GM10248 (cell line): ENCODE measurements at regions not wholly inside any gene's neighbourhood (a gene's known extent, or its start where the extent isn't known, plus 50 kb on each side); places are given as distances from the start of the nearest gene placed in this dataset.

Source experiments
- CTCF ChIA-PET: fragments of 300-600 bp; sonication (Branson Sonifier 250); formaldehyde crosslinking; extraction: SDS; loops from one replicate; lab custom pipeline; 2021; ENCODE audit warnings: antibody characterized with exemption; lab: Yijun Ruan, JAX
- POLR2A ChIA-PET: fragments of 350-650 bp; sonication (Branson Sonifier 250); formaldehyde crosslinking; extraction: SDS; loops from one replicate; lab custom pipeline; 2020; ENCODE audit warnings: antibody characterized with exemption; lab: Yijun Ruan, JAX
- DNase-seq: peaks from one replicate; pipeline ENCODE4 v3.0.0; 2012; ENCODE audit errors: extremely low spot score
- TF ChIP-seq, protein P1 (sequence below): IDR thresholded peaks from 2 replicates; pipeline ENCODE4 v1.5.1; 2012; ENCODE audit warnings: mild to moderate bottlenecking, low read depth; ENCODE audit errors: extremely low read depth, missing control alignments, control extremely low read depth

DNA sequence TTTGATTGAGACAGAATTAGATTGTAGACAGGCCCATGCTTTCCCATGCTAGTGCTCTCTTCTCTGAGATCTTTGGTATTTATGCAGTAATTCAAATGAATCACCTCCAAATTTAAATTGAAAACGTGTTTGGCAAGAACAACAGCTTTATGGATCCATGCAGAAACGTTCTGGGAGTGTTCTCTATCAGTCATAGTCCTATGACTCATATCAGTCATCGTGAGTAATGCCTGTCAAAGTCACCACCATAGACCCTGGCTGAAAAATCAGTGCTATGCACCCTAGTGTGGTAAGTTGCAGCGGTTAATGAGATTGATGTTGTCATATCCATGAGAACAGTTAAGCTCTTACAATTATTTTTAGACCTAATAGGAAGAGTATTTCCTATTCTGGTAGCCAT lies 90.1 kb upstream of the FOXG1 start:
- TF ChIP-seq, protein P1, sequence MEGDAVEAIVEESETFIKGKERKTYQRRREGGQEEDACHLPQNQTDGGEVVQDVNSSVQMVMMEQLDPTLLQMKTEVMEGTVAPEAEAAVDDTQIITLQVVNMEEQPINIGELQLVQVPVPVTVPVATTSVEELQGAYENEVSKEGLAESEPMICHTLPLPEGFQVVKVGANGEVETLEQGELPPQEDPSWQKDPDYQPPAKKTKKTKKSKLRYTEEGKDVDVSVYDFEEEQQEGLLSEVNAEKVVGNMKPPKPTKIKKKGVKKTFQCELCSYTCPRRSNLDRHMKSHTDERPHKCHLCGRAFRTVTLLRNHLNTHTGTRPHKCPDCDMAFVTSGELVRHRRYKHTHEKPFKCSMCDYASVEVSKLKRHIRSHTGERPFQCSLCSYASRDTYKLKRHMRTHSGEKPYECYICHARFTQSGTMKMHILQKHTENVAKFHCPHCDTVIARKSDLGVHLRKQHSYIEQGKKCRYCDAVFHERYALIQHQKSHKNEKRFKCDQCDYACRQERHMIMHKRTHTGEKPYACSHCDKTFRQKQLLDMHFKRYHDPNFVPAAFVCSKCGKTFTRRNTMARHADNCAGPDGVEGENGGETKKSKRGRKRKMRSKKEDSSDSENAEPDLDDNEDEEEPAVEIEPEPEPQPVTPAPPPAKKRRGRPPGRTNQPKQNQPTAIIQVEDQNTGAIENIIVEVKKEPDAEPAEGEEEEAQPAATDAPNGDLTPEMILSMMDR, result no peak
- no peak for DNase-seq
- ChIA-PET CTCF (no interaction called here), POLR2A (no interaction called here)

DNA sequence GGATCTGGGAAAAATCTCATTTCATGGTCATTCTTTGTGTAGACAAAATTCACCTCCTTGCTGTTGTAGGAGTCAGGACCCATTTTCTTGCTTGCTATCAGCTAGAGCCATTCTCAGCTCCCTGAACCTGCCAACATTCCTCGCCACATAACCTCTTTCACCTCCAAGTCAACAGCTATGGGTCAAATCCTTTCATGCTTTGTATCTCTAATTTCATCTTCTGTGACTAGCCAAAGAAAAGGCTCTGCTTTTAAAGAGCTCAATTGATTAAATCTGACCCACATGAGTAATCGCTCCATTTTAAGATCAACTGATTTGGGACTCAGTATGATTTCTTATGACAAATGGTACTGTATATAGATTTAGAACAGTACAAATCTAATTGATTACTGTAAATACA lies 89.2 kb upstream of the FOXG1 start:
- no peak for DNase-seq
- CTCF ChIA-PET, result no interaction called here
- TF ChIP-seq, protein P1, result no peak
- POLR2A ChIA-PET, result no interaction called here

DNA sequence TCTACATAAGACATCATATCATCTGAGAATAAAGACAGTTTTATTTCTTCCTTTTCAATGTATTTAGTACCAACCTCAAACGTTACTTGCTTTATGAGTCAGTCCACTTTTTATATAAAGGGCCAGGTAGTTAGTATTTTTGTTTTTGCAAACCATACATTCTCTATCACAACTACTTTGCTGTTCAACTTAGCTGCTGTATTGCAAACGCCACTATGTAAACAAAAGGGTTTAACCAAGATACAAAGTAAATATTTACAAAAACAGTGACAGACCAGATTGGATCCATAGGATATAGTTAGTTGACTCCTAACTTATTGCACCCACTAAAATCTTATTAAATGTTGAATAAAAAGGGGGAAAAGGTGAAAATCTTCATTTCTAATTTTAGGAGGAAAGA lies 87.7 kb upstream of the FOXG1 start:
- no peak for DNase-seq
- TF ChIP-seq, protein P1, result no peak
- ChIA-PET POLR2A (no interaction called here), CTCF (no interaction called here)

DNA sequence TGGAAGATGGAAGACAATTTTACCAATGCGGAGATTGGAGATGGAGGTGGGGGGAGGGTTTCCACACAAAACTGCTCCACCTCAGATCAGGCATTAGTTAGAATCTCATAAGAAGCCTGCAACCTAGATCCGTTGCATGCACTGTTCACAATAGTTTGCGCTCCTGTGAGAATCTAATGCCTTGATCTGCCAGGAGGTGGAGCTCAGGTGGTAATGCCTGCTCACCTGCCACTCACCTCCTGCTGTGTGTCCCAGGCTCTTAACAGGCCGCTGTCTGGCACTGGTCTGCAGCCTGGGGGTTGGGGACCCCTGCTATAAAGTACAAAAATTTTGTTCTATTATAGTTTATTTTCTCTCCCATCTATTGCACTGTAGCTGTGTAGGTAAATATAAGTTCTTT lies 84.9 kb upstream of the FOXG1 start:
- ChIA-PET CTCF (no interaction called here), POLR2A (no interaction called here)
- TF ChIP-seq, protein P1, result no peak
- no peak for DNase-seq

DNA sequence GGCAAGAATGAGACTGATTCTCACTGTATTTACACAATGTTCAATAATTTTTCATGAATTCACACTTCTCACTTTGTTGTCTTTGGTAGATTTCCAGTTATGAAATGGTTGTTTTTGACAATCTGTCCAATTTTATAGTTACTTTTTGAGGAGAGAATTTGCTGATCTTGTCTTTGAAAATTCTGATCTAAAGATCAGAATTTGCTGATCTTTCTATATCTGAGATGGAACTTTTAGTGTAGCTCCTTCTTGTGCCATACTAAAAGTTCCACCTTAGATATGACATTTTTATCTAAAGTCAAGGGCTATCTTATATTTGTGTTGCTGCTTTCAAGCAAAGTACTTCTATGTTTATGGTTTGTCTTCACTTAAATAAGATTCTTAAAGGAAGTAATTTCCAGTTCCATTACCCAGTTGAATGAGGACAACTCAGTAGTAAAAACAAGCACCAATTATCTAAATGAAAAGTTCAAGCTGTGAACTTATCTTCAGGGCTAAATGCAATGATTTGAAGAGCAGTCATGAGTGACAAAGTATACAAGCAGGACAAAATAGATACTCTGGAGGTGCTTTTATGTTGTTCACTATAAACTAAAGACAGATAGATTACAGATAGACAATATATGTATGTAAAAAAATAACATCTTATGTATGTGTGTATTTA lies 76.4 kb upstream of the FOXG1 start:
- ChIA-PET POLR2A (no interaction called here), CTCF (no interaction called here)
- DNase-seq, result no peak
- TF ChIP-seq, protein P1, result no peak

DNA sequence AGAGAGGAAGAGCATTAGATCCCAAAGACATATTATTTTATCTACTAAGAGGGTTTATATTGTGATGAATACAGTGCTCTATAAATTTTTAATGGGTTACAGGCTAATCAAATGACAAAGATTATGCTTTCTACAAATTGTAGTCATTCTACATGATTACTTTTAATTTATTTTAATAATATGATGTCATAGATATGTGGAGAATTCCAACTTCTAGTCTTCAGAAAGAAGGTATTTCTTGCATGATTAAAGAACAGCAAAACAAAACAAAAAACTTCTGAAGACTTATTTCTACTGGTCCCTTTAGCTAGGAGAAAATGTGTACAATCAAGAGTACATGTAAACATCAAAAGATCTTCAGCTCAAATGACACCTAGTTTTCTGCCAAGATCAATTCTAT lies 71.5 kb upstream of the FOXG1 start:
- ChIA-PET CTCF (no interaction called here), POLR2A (no interaction called here)
- no peak for DNase-seq
- TF ChIP-seq, protein P1, result no peak
